GM12878 (cell line): ENCODE measurements at regions not wholly inside any gene's neighbourhood (a gene's known extent, or its start where the extent isn't known, plus 50 kb on each side); places are given as distances from the start of the nearest gene placed in this dataset.

Experiments
- ATAC-seq: fragments of 200-7000 bp; cut with Tn5 transposase; 3 replicates; pipeline ENCODE4 v1.9.1; 2020; ENCODE audit warnings: mild to moderate bottlenecking, moderate library complexity
- BruUV-seq: library from RNA; stranded (reverse); fragments of 400-500 nt; replicated peaks from 2 replicates; lab custom pipeline; 2021; lab: Mats Ljungman, UMichigan
- CTCF ChIA-PET: fragments of 300-600 bp; sonication (Branson Sonifier 250); formaldehyde crosslinking; extraction: SDS; loops from one replicate; lab custom pipeline; 2021; ENCODE audit warnings: inconsistent platforms; lab: Yijun Ruan, JAX
- POLR2A ChIA-PET: fragments of 350-600 bp; formaldehyde crosslinking; extraction: SDS; loops from one replicate; lab custom pipeline; 2021; ENCODE audit warnings: inconsistent platforms; lab: Charles Lee
- RAD21 ChIA-PET: fragments of 300-600 bp; sonication (Branson Sonifier 250); formaldehyde crosslinking; loops from one replicate; lab custom pipeline; 2023; ENCODE audit warnings: antibody characterized with exemption; ENCODE audit not compliant: unreplicated experiment; lab: Charles Lee
- SMC1A ChIA-PET: fragments of 300-600 bp; sonication (Branson Sonifier 250); formaldehyde crosslinking; loops from one replicate; lab custom pipeline; 2023; ENCODE audit not compliant: unreplicated experiment, uncharacterized antibody; lab: Charles Lee
- DNase-seq: peaks from one replicate; pipeline ENCODE4 v3.0.0-alpha.2; 2011; ENCODE audit warnings: low read depth, low spot score
- FAIRE-seq: peaks from 3 replicates; lab custom pipeline; 2011; peaks lifted over from hg19 to GRCh38; lab: Jason Lieb, UNC
- H2AFZ ChIP-seq: 2 replicates; pipeline ENCODE4 v1.6.0; 2011; ENCODE audit warnings: low read depth, low read length, control low read depth; ENCODE audit not compliant: control insufficient read depth
- H3K27ac ChIP-seq: 2 replicates; pipeline ENCODE4 v1.5.1; 2011; ENCODE audit warnings: control low read depth; ENCODE audit not compliant: control insufficient read depth, insufficient read depth
- H3K27me3 ChIP-seq, 2 experiments: replicated peaks in 1 of 2; 2 replicates each; pipeline versions ENCODE4 v1.6.0 to v1.6.1; 2011; ENCODE audit warnings: low read length in 1 of 2; ENCODE audit not compliant: control insufficient read depth in 2 of 2, insufficient read depth in 2 of 2
- H3K36me3 ChIP-seq, 2 experiments: 2 replicates each; pipeline ENCODE4 v1.5.1; 2011; ENCODE audit warnings: low read length in 1 of 2; ENCODE audit not compliant: control insufficient read depth in 2 of 2, insufficient read depth in 2 of 2
- H3K4me1 ChIP-seq: 2 replicates; pipeline ENCODE4 v1.6.1; 2011; ENCODE audit warnings: mild to moderate bottlenecking, low read length, moderate library complexity, mixed read lengths; ENCODE audit not compliant: control insufficient read depth, insufficient read depth
- H3K4me2 ChIP-seq: 2 replicates; pipeline ENCODE4 v1.6.0; 2011; ENCODE audit warnings: control low read depth; ENCODE audit not compliant: control insufficient read depth, insufficient read depth
- H3K4me3 ChIP-seq: fragments of 200-600 bp; sonication (generic); 2 replicates; pipeline ENCODE4 v1.5.1; 2016
- H3K79me2 ChIP-seq: 2 replicates; pipeline ENCODE4 v1.6.0; 2011; ENCODE audit warnings: low read length; ENCODE audit not compliant: control insufficient read depth, insufficient read depth
- H3K9ac ChIP-seq: 2 replicates; pipeline ENCODE4 v1.8.0; 2011; ENCODE audit warnings: low read length, control low read depth, mixed read lengths; ENCODE audit not compliant: control insufficient read depth, insufficient read depth
- H3K9me3 ChIP-seq: replicated peaks from 3 replicates; pipeline ENCODE4 v1.5.1; 2011; ENCODE audit warnings: mild to moderate bottlenecking, low read length; ENCODE audit not compliant: control insufficient read depth, insufficient read depth
- H4K20me1 ChIP-seq: 2 replicates; pipeline ENCODE4 v1.6.0; 2011; ENCODE audit not compliant: control insufficient read depth, insufficient read depth
- CREM ChIP-seq: IDR thresholded peaks from 2 replicates; pipeline ENCODE4 v1.6.1; 2014; ENCODE audit warnings: antibody characterized with exemption, low read depth
- NR2C2 ChIP-seq: IDR thresholded peaks from 2 replicates; pipeline ENCODE4 v1.6.1; 2011; ENCODE audit warnings: borderline replicate concordance, low read depth; ENCODE audit not compliant: control insufficient read depth, insufficient read length
- NR2F1 ChIP-seq: fragments of 450-650 bp; conservative IDR thresholded peaks from 2 replicates; pipeline ENCODE4 v1.6.1; 2017; ENCODE audit warnings: mild to moderate bottlenecking
- PAX8 ChIP-seq: fragments of 450-650 bp; IDR thresholded peaks from 2 replicates; pipeline ENCODE4 v1.6.1; 2017; ENCODE audit warnings: mild to moderate bottlenecking, moderate library complexity
- PML ChIP-seq: IDR thresholded peaks from 2 replicates; pipeline ENCODE4 v1.6.1; 2012; ENCODE audit warnings: low read length, inconsistent platforms
- SIN3A ChIP-seq: IDR thresholded peaks from 2 replicates; pipeline ENCODE4 v1.6.1; 2012; ENCODE audit warnings: low read depth, low read length, improper control_type of control experiment
- SIX5 ChIP-seq: IDR thresholded peaks from 2 replicates; pipeline ENCODE4 v1.6.1; 2011; ENCODE audit warnings: mild to moderate bottlenecking, low read depth, low read length, moderate library complexity; ENCODE audit not compliant: severe bottlenecking
- SMARCA5 ChIP-seq: fragments of 450-650 bp; IDR thresholded peaks from 2 replicates; pipeline ENCODE4 v1.6.1; 2017; ENCODE audit warnings: mild to moderate bottlenecking
- SMC3 ChIP-seq: IDR thresholded peaks from 2 replicates; pipeline ENCODE4 v1.6.1; 2011; ENCODE audit warnings: low read length, improper control_type of control experiment, borderline replicate concordance
- WGBS: methylation state at CpG from one replicate; pipeline ENCODE4 v1.1.6; 2016; ENCODE audit warnings: low lambda C conversion rate; ENCODE audit not compliant: insufficient replicate concordance, insufficient coverage; ENCODE audit errors: missing lambda C conversion rate; 5-methylcytosine and 5-hydroxymethylcytosine counted together
- in situ Hi-C: fragments of 300-500 bp; cut with MboI; formaldehyde crosslinking; loops from 9 replicates; pipeline ENCODE4 v1.14.3; 2018; ENCODE audit warnings: mixed read lengths
- intact Hi-C: fragments of 100-400 bp; cut with micrococcal nuclease; formaldehyde crosslinking; loops from one replicate; pipeline ENCODE4 v1.14.2; 2022; ENCODE audit not compliant: unreplicated experiment
- TF ChIP-seq, protein P1 (sequence below): IDR thresholded peaks from 2 replicates; pipeline ENCODE4 v1.6.1; 2011; ENCODE audit warnings: borderline replicate concordance, low read depth, mild to moderate bottlenecking, moderate library complexity, mixed read lengths, low read length; ENCODE audit not compliant: insufficient read depth; ENCODE audit errors: extremely low read length
- TF ChIP-seq, protein P2 (sequence below): fragments of 450-650 bp; IDR thresholded peaks from 2 replicates; pipeline ENCODE4 v1.6.1; 2017; ENCODE audit warnings: low read depth, mild to moderate bottlenecking, moderate library complexity
- TF ChIP-seq, protein P3 (sequence below): fragments of 450-650 bp; formaldehyde crosslinking; IDR thresholded peaks from 2 replicates; pipeline ENCODE4 v1.4.0; 2022; ENCODE audit warnings: mild to moderate bottlenecking, moderate library complexity
- TF ChIP-seq, protein P4 (sequence below): IDR thresholded peaks from 2 replicates; pipeline ENCODE4 v1.6.1; 2012; ENCODE audit warnings: improper control_type of control experiment, low read depth, low read length; ENCODE audit not compliant: insufficient replicate concordance

DNA sequence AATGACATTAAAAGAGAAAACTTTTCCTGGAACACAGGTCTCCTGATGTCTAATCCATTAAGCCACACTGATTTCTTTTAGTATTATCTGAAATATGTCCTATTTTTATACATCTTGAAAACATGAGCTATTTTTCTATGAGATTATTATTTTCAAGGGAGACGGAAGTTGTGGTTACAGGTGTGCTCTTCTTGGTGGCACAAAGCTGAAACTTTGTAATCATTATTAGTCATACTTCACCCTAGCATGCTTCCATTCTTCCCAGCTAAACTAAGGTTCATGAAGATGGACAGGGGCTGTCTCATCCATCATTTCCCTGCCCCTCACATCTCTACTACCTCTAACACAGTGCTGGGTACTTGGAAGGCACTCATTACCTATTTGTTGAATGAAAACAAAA, 85.6 kb upstream of the POU1F1 start:
- Histone ChIP-seq H3K79me2 (no peaks in the 10 kb centered on the region), H2AFZ (no peak overlapping the region), H3K36me3 (no peaks in the 10 kb centered on the region), H3K27ac (no peak overlapping the region), H3K9ac (no peak overlapping the region), H3K4me3 (no peak overlapping the region), H3K4me2 (no peak overlapping the region), H3K9me3 (no peaks in the 10 kb centered on the region), H4K20me1 (no peaks in the 10 kb centered on the region), H3K27me3 (no peaks in the 10 kb centered on the region), H3K4me1 (no peaks in the 10 kb centered on the region)
- in situ Hi-C loops: no loop called here
- ATAC-seq: no peak
- intact Hi-C loops: no loop called here
- SMC1A ChIA-PET: interaction anchor here (1.3 kb wide), 1 partner anchor 11 kb away, joined by 5 read pairs; no protein-coding TSS in a partner anchor
- POLR2A ChIA-PET: no interaction called here
- RAD21 ChIA-PET: interaction anchor here (1.1 kb wide), 1 partner anchor 643 kb away, joined by 3 read pairs; no protein-coding TSS in a partner anchor
- WGBS: 0% methylated on average over 1 of the region's 1 CpG
- DNase-seq: no peak
- TF ChIP-seq NR2C2 (no peak), SIX5 (no peak), SMARCA5 (no peak), NR2F1 (no peak), PML (no peak), PAX8 (no peak), SMC3 (no peak), CREM (no peak), SIN3A (no peak)
- TF ChIP-seq, protein P1, sequence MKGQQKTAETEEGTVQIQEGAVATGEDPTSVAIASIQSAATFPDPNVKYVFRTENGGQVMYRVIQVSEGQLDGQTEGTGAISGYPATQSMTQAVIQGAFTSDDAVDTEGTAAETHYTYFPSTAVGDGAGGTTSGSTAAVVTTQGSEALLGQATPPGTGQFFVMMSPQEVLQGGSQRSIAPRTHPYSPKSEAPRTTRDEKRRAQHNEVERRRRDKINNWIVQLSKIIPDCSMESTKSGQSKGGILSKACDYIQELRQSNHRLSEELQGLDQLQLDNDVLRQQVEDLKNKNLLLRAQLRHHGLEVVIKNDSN: no peak
- TF ChIP-seq, protein P2, sequence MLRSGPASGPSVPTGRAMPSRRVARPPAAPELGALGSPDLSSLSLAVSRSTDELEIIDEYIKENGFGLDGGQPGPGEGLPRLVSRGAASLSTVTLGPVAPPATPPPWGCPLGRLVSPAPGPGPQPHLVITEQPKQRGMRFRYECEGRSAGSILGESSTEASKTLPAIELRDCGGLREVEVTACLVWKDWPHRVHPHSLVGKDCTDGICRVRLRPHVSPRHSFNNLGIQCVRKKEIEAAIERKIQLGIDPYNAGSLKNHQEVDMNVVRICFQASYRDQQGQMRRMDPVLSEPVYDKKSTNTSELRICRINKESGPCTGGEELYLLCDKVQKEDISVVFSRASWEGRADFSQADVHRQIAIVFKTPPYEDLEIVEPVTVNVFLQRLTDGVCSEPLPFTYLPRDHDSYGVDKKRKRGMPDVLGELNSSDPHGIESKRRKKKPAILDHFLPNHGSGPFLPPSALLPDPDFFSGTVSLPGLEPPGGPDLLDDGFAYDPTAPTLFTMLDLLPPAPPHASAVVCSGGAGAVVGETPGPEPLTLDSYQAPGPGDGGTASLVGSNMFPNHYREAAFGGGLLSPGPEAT: no peak
- TF ChIP-seq, protein P3, sequence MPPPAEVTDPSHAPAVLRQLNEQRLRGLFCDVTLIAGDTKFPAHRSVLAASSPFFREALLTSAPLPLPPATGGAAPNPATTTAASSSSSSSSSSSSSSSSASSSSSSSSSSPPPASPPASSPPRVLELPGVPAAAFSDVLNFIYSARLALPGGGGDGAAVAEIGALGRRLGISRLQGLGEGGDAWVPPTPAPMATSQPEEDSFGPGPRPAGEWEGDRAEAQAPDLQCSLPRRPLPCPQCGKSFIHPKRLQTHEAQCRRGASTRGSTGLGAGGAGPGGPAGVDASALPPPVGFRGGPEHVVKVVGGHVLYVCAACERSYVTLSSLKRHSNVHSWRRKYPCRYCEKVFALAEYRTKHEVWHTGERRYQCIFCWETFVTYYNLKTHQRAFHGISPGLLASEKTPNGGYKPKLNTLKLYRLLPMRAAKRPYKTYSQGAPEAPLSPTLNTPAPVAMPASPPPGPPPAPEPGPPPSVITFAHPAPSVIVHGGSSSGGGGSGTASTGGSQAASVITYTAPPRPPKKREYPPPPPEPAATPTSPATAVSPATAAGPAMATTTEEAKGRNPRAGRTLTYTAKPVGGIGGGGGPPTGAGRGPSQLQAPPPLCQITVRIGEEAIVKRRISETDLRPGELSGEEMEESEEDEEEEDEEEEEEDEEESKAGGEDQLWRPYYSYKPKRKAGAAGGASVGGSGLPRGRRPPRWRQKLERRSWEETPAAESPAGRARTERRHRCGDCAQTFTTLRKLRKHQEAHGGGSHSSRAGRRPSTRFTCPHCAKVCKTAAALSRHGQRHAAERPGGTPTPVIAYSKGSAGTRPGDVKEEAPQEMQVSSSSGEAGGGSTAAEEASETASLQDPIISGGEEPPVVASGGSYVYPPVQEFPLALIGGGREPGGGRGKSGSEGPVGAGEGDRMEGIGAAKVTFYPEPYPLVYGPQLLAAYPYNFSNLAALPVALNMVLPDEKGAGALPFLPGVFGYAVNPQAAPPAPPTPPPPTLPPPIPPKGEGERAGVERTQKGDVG (CRISPR knock-in tag): no peak
- TF ChIP-seq, protein P4, sequence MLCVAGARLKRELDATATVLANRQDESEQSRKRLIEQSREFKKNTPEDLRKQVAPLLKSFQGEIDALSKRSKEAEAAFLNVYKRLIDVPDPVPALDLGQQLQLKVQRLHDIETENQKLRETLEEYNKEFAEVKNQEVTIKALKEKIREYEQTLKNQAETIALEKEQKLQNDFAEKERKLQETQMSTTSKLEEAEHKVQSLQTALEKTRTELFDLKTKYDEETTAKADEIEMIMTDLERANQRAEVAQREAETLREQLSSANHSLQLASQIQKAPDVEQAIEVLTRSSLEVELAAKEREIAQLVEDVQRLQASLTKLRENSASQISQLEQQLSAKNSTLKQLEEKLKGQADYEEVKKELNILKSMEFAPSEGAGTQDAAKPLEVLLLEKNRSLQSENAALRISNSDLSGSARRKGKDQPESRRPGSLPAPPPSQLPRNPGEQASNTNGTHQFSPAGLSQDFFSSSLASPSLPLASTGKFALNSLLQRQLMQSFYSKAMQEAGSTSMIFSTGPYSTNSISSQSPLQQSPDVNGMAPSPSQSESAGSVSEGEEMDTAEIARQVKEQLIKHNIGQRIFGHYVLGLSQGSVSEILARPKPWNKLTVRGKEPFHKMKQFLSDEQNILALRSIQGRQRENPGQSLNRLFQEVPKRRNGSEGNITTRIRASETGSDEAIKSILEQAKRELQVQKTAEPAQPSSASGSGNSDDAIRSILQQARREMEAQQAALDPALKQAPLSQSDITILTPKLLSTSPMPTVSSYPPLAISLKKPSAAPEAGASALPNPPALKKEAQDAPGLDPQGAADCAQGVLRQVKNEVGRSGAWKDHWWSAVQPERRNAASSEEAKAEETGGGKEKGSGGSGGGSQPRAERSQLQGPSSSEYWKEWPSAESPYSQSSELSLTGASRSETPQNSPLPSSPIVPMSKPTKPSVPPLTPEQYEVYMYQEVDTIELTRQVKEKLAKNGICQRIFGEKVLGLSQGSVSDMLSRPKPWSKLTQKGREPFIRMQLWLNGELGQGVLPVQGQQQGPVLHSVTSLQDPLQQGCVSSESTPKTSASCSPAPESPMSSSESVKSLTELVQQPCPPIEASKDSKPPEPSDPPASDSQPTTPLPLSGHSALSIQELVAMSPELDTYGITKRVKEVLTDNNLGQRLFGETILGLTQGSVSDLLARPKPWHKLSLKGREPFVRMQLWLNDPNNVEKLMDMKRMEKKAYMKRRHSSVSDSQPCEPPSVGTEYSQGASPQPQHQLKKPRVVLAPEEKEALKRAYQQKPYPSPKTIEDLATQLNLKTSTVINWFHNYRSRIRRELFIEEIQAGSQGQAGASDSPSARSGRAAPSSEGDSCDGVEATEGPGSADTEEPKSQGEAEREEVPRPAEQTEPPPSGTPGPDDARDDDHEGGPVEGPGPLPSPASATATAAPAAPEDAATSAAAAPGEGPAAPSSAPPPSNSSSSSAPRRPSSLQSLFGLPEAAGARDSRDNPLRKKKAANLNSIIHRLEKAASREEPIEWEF: no peak
- no TSS peak for BruUV-seq
- CTCF ChIA-PET: interaction anchor here (1.0 to 2.2 kb wide), 3 partner anchors 12 to 64 kb away, joined by 3 to 17 read pairs (median 4); no protein-coding TSS in a partner anchor
- FAIRE-seq: no peak
